ENCODE measurements at regions not wholly inside any gene's neighbourhood (a gene's known extent, or its start where the extent isn't known, plus 50 kb on each side); places are given as distances from the start of the nearest gene placed in this dataset.

- DNase-seq (ENCODE audit: low read depth), result no peak
These were observed 597.5 kb downstream of the SLC4A3 start for GRCh38 chr2:220224691-220225543.

GRCh38 chr2:220226076-220226475 is 598.6 kb downstream of the SLC4A3 start:
- DNase-seq (ENCODE audit: low read depth), result no peak

- DNase-seq (ENCODE audit: low read depth), result no peak
These were observed 599.1 kb downstream of the SLC4A3 start for GRCh38 chr2:220226546-220226945.

- DNase-seq (ENCODE audit: low read depth), result no peak
These were observed 600.0 kb downstream of the SLC4A3 start for GRCh38 chr2:220227266-220227920.

GRCh38 chr2:220228310-220229006 is 601.0 kb downstream of the SLC4A3 start:
- no peak for DNase-seq (ENCODE audit: low read depth)

- no peak for DNase-seq (ENCODE audit: low read depth)
These were observed 613.2 kb downstream of the SLC4A3 start for GRCh38 chr2:220240641-220241040.

GRCh38 chr2:220241423-220241822 is 614.0 kb downstream of the SLC4A3 start:
- no peak for DNase-seq (ENCODE audit: low read depth)

GRCh38 chr2:220243571-220243970 is 616.1 kb downstream of the SLC4A3 start:
- no peak for DNase-seq (ENCODE audit: low read depth)

- DNase-seq (ENCODE audit: low read depth), result no peak
These were observed 619.0 kb downstream of the SLC4A3 start for GRCh38 chr2:220246386-220246785.

- no peak for DNase-seq (ENCODE audit: low read depth)
These were observed 620.3 kb downstream of the SLC4A3 start for GRCh38 chr2:220247588-220248350.

- DNase-seq (ENCODE audit: low read depth), result no peak
These were observed 632.2 kb downstream of the SLC4A3 start for GRCh38 chr2:220259662-220260061.

GRCh38 chr2:220263300-220263699 is 635.9 kb downstream of the SLC4A3 start:
- no peak for DNase-seq (ENCODE audit: low read depth)

- DNase-seq (ENCODE audit: low read depth), result no peak
These were observed 641.9 kb downstream of the SLC4A3 start for GRCh38 chr2:220269367-220269766.

GRCh38 chr2:220270481-220271070 is 643.1 kb downstream of the SLC4A3 start:
- DNase-seq (ENCODE audit: low read depth), result no peak

- no peak for DNase-seq (ENCODE audit: low read depth)
These were observed 645.2 kb downstream of the SLC4A3 start for GRCh38 chr2:220272656-220273055.

GRCh38 chr2:220273082-220273481 is 645.7 kb downstream of the SLC4A3 start:
- DNase-seq (ENCODE audit: low read depth), result no peak

- no peak for DNase-seq (ENCODE audit: low read depth)
These were observed 648.0 kb downstream of the SLC4A3 start for GRCh38 chr2:220275454-220275853.

- DNase-seq (ENCODE audit: low read depth), result no peak
These were observed 649.5 kb downstream of the SLC4A3 start for GRCh38 chr2:220276741-220277444.

GRCh38 chr2:220277445-220277975 is 650.1 kb downstream of the SLC4A3 start:
- DNase-seq (ENCODE audit: low read depth), result no peak

- no peak for DNase-seq (ENCODE audit: low read depth)
These were observed 650.6 kb downstream of the SLC4A3 start for GRCh38 chr2:220278022-220278421.

GRCh38 chr2:220279372-220279771 is 651.9 kb downstream of the SLC4A3 start:
- DNase-seq (ENCODE audit: low read depth), result no peak
